ENCODE measurements at regions not wholly inside any gene's neighbourhood (a gene's known extent, or its start where the extent isn't known, plus 50 kb on each side); places are given as distances from the start of the nearest gene placed in this dataset.
"Not testable (repeated sequence)": the region's sequence is repeated elsewhere in the genome, so short reads cannot be mapped to it uniquely, and the experiment has no call there.

GRCh38 chr4:91653067-91653466 is 650.7 kb upstream of the GRID2 start:
- no peak for TF ChIP-seq CTCF (IDR thresholded peaks at IDR 0.05; ENCODE audit: insufficient read depth, low read length, poor library complexity, severe bottlenecking)
- no peak for DNase-seq (ENCODE audit: low read depth)
- Histone ChIP-seq H3K36me3 (ENCODE audit: control insufficient read depth, insufficient read depth, low read length) (no peaks in the 10 kb centered on the region), H3K4me3 (ENCODE audit: low read depth, low read length) (no peak overlapping the region), H3K27me3 (ENCODE audit: control insufficient read depth, insufficient read depth, low read length) (no peaks in the 10 kb centered on the region)

GRCh38 chr4:91681091-91681490 is 622.7 kb upstream of the GRID2 start:
- DNase-seq (ENCODE audit: low read depth) = no peak
- Histone ChIP-seq H3K4me3 (ENCODE audit: low read depth, low read length) (no peak overlapping the region), H3K27me3 (ENCODE audit: control insufficient read depth, insufficient read depth, low read length) (no peaks in the 10 kb centered on the region), H3K36me3 (ENCODE audit: control insufficient read depth, insufficient read depth, low read length) (no peaks in the 10 kb centered on the region)
- TF ChIP-seq CTCF (IDR thresholded peaks at IDR 0.05; ENCODE audit: insufficient read depth, low read length, poor library complexity, severe bottlenecking) = no peak

- DNase-seq (ENCODE audit: low read depth) = no peak
- Histone ChIP-seq H3K27me3 (ENCODE audit: control insufficient read depth, insufficient read depth, low read length) (no peaks in the 10 kb centered on the region), H3K4me3 (ENCODE audit: low read depth, low read length) (no peak overlapping the region), H3K36me3 (ENCODE audit: control insufficient read depth, insufficient read depth, low read length) (no peaks in the 10 kb centered on the region)
- TF ChIP-seq CTCF (IDR thresholded peaks at IDR 0.05; ENCODE audit: insufficient read depth, low read length, poor library complexity, severe bottlenecking) = no peak
Measured at GRCh38 chr4:91681544-91681943, 622.2 kb upstream of the GRID2 start.

GRCh38 chr4:91684955-91685354 is 618.8 kb upstream of the GRID2 start:
- H3K36me3 ChIP-seq (ENCODE audit: control insufficient read depth, insufficient read depth, low read length) = no peaks in the 10 kb centered on the region
- DNase-seq (ENCODE audit: low read depth) = no peak
- TF ChIP-seq CTCF (IDR thresholded peaks at IDR 0.05; ENCODE audit: insufficient read depth, low read length, poor library complexity, severe bottlenecking) = no peak
- no peaks in the 10 kb centered on the region for H3K27me3 ChIP-seq (ENCODE audit: control insufficient read depth, insufficient read depth, low read length)
- no peak overlapping the region for H3K4me3 ChIP-seq (ENCODE audit: low read depth, low read length)

GRCh38 chr4:91688413-91688812 is 615.4 kb upstream of the GRID2 start:
- Histone ChIP-seq H3K27me3 (ENCODE audit: control insufficient read depth, insufficient read depth, low read length) (no peaks in the 10 kb centered on the region), H3K4me3 (ENCODE audit: low read depth, low read length) (no peak overlapping the region), H3K36me3 (ENCODE audit: control insufficient read depth, insufficient read depth, low read length) (no peaks in the 10 kb centered on the region)
- no peak for TF ChIP-seq CTCF (IDR thresholded peaks at IDR 0.05; ENCODE audit: insufficient read depth, low read length, poor library complexity, severe bottlenecking)
- no peak for DNase-seq (ENCODE audit: low read depth)

GRCh38 chr4:91699691-91700090 is 604.1 kb upstream of the GRID2 start:
- H3K36me3 ChIP-seq (ENCODE audit: control insufficient read depth, insufficient read depth, low read length); H3K4me3 ChIP-seq (ENCODE audit: low read depth, low read length); H3K27me3 ChIP-seq (ENCODE audit: control insufficient read depth, insufficient read depth, low read length); DNase-seq (ENCODE audit: low read depth): not testable (repeated sequence)

Data from kidney epithelial cell (primary cell).